Astrocyte of the cerebellum (primary cell): ENCODE measurements at regions not wholly inside any gene's neighbourhood (a gene's known extent, or its start where the extent isn't known, plus 50 kb on each side); places are given as distances from the start of the nearest gene placed in this dataset.

Source experiments
- DNase-seq: peaks from one replicate; pipeline ENCODE4 v3.0.0-alpha.2; 2011; ENCODE audit warnings: low read depth
- H3K4me3 ChIP-seq: 2 replicates; pipeline ENCODE4 v1.5.1; 2011; ENCODE audit warnings: mild to moderate bottlenecking, low read depth, low read length, moderate library complexity
- in situ Hi-C: cut with HindIII; loops from 2 replicates; pipeline ENCODE4 v1.10.0; 2017; ENCODE audit warnings: low sequenced_read_pairs
- TF ChIP-seq, protein P1 (sequence below): IDR thresholded peaks from 2 replicates; pipeline ENCODE4 v1.5.1; 2012; ENCODE audit warnings: low read length, low read depth, moderate library complexity, mild to moderate bottlenecking; ENCODE audit errors: missing control alignments

- no peak for DNase-seq
- in situ Hi-C loops, result no loop called here
- H3K4me3 ChIP-seq, result no peak overlapping the region
- TF ChIP-seq, protein P1, sequence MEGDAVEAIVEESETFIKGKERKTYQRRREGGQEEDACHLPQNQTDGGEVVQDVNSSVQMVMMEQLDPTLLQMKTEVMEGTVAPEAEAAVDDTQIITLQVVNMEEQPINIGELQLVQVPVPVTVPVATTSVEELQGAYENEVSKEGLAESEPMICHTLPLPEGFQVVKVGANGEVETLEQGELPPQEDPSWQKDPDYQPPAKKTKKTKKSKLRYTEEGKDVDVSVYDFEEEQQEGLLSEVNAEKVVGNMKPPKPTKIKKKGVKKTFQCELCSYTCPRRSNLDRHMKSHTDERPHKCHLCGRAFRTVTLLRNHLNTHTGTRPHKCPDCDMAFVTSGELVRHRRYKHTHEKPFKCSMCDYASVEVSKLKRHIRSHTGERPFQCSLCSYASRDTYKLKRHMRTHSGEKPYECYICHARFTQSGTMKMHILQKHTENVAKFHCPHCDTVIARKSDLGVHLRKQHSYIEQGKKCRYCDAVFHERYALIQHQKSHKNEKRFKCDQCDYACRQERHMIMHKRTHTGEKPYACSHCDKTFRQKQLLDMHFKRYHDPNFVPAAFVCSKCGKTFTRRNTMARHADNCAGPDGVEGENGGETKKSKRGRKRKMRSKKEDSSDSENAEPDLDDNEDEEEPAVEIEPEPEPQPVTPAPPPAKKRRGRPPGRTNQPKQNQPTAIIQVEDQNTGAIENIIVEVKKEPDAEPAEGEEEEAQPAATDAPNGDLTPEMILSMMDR, result no peak
Measured at GRCh38 chr2:241924069-241924908, 54.8 kb downstream of the RTP5 start.

DNA sequence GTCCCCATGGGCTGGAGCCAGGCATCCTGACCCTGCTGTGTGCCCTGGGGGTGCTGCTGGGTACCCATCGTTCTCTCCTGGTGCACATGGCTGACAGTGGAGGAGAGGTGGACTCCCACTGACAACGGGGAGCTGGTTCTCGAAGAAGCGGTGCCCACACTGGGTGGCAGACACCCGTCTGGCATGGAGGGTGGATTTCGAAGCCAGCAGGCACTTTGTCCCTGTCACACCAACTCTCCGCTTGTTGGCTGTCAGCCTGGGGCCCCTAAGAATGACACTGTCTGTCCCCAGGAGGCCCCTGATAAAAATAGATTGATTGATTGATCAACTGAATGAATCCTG, 55.4 kb downstream of the RTP5 start:
- TF ChIP-seq, protein P1, result no peak
- in situ Hi-C loops, result no loop called here
- no peak for DNase-seq
- no peak overlapping the region for H3K4me3 ChIP-seq

GRCh38 chr2:241925277-241925676, 55.7 kb downstream of the RTP5 start:
- TF ChIP-seq, protein P1, result no peak
- DNase-seq, result no peak
- no peak overlapping the region for H3K4me3 ChIP-seq
- in situ Hi-C loops, result no loop called here

DNA sequence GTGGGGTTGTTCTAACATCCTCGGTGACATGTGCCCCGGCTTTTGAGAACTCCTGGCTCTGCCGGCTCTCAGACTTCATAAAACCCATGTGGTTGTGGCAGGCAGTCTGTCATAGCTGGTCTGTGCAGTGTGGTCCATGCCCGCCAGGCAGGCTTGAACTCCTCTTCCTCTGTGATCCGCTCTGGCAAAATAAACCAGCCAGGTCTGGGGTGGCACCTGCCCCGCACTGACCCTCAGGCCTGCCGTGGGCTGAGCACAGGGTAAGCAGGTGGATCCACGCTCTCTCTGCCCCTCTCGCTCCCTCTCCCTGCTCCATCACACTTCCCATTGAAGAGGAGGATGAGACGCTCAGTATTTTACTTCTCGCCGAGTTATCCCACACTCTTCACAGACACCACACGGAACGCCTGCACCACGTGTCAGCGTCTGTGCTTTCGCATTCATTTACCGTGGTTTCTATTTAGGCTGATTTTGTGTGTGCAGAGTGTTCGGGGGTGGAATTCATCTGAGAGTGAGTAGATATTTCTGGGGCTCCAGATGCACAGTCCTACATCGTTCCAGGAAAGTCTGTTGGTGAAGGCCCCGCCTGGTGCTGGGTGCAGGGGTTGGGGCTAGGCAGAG, 56.4 kb downstream of the RTP5 start:
- TF ChIP-seq, protein P1, result no peak
- DNase-seq, result no peak
- H3K4me3 ChIP-seq, result no peak overlapping the region
- in situ Hi-C loops, result no loop called here

- DNase-seq, result no peak
- H3K4me3 ChIP-seq, result no peak overlapping the region
- in situ Hi-C loops, result no loop called here
- TF ChIP-seq, protein P1, result no peak
Measured at GRCh38 chr2:241926541-241927311, 57.2 kb downstream of the RTP5 start.
